DMS114 treated with DMSO at 0.1 percent for 48 hours (cell line): ENCODE measurements at regions not wholly inside any gene's neighbourhood (a gene's known extent, or its start where the extent isn't known, plus 50 kb on each side); places are given as distances from the start of the nearest gene placed in this dataset.
"Not testable (repeated sequence)": the region's sequence is repeated elsewhere in the genome, so short reads cannot be mapped to it uniquely, and the experiment has no call there.

Experiments
- DNase-seq: peaks from one replicate; lab custom pipeline; 2025; ENCODE audit not compliant: unreplicated experiment; lab: John Stamatoyannopoulos, UW

GRCh38 chr15:35286721-35287120, 201.6 kb upstream of the NANOGP8 start:
- DNase-seq = no peak

DNA sequence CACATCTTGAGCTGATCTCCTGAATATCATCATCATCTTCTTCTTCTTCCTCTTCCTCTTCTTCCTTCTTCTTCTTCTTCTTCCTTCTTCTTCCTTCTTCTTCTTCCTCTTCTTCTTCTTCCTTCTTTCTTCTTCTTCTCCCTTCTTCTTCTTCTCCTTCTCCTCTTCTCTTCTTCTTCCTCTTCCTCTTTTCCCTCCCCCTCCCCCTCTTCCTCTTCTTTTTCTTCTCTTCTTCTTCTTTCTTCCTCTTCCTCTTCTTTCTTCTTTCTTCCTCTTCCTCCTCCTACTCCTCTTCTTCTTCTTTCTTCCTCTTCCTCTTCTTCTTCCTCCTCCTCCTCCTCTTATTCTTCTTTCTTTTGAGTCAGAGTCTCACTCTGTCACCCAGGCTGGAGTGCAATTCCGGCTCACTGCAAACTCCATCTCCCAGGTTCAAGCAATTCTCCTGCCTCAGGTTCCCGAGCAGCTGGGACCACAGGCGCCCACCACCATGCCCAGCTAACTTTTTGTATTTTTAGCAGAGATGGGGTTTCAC, 197.9 kb upstream of the NANOGP8 start:
- DNase-seq = no peak

DNA sequence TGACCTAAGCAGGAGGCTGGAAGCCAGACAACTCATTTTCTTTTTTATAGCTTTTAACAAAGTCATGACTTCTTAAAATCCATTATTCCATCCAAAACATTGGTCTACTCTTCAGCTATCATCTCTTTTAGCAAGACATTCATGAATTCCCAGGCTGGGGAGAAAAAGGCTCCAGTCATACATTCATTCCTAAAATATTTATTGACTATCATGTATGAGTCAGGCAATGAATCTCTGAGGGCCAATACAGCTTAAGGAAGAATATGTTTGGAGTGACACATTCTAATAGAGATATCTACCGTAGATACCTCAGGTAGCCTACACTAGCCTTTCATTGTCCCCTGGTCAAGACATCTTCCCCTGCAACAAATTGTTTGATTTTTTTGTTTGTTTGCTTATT, 196.4 kb upstream of the NANOGP8 start:
- no peak for DNase-seq

GRCh38 chr15:35279811-35280210, 194.7 kb upstream of the NANOGP8 start:
- no peak for DNase-seq

- DNase-seq = no peak
Observed at GRCh38 chr15:35271371-35272043, 186.4 kb upstream of the NANOGP8 start.

DNA sequence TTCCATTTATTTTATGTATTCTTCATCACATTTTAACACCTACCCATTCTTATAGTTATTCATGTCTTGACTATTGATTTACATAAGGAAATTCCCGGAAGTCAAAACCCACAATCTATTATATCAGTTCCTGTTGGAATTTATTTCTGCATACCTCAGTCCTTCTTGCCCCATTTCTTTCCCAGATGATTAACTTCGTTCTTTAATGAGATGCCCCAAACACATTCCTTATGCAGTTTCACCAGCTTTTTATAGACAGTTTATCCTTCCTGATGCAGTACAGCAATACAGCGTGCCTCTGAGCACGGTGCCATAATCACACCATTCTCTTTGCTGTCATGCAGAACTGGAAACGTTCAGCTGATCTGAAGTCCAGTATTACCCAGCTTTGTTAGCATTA, 175.8 kb upstream of the NANOGP8 start:
- DNase-seq = no peak

DNA sequence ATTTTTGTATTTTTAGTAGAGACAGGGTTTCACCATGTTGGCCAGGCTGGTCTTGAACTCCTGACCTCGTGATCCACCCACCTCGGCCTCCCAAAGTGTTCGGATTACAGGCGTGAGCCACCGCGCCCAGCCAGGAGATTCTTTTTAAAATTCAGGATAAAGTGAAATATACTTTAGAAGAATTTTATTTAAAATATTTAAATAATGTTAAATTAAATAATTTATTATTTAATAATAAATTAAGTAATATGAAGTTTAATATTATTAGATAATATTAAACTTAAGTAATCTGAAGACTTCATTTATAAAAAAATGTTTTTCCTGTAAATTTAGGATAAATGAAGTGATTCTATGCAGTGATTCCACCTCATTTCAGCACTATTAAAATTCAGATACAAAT, 175.2 kb upstream of the NANOGP8 start:
- DNase-seq = not testable (repeated sequence)

- DNase-seq = no peak
Observed at GRCh38 chr15:35256551-35256950, 171.5 kb upstream of the NANOGP8 start.

DNA sequence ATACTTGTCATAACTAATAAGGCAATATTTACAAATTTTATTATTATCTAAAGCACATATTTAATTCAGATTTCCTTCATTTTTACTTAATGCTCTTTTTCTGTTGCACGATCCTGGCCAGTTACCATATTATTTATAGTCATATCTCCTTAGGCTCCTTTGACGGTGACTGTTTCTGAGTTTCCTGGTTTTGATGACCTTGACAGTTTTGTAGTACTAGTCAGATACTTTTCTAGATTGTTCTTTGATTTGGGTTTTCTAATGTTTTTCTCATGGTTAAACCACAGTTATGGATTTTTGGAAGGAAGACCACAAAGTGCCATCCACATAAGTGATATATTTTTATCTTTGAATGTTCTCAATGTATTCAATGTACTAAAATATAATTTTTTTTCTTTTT, 171.0 kb upstream of the NANOGP8 start:
- DNase-seq = no peak

GRCh38 chr15:35254908-35255307, 169.8 kb upstream of the NANOGP8 start:
- DNase-seq = not testable (repeated sequence)

GRCh38 chr15:35254062-35254461, 169.0 kb upstream of the NANOGP8 start:
- DNase-seq = no peak

- no peak for DNase-seq
Observed at GRCh38 chr15:35252351-35252865, 167.3 kb upstream of the NANOGP8 start.

- DNase-seq = no peak
Observed at GRCh38 chr15:35247150-35247549, 162.1 kb upstream of the NANOGP8 start.

- DNase-seq = no peak
Observed at GRCh38 chr15:35246451-35246850, 161.4 kb upstream of the NANOGP8 start.

- not testable (repeated sequence) for DNase-seq
Observed at GRCh38 chr15:35245681-35246080, 160.6 kb upstream of the NANOGP8 start.

DNA sequence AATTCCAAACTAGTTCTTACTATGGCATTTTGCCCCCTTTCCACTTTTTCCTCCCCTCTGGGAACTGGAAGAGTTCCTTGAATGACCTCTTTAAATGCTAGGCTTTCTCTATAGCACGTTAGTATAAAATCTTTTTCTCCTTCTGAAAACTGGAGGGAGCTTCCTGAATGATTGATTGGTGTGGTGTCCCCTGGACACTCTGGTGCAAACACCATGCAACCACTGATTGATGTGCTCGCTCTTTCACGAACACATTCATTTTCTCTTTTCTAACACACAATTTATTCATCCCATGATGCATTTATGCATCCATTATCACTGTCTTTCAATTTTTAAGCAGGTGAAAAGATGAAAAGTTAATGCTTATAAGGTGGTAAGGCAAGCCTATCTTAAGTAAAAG, 159.1 kb upstream of the NANOGP8 start:
- no peak for DNase-seq

GRCh38 chr15:35243758-35244157, 158.7 kb upstream of the NANOGP8 start:
- DNase-seq = no peak

GRCh38 chr15:35239693-35240092, 154.6 kb upstream of the NANOGP8 start:
- not testable (repeated sequence) for DNase-seq

GRCh38 chr15:35238448-35238847, 153.4 kb upstream of the NANOGP8 start:
- DNase-seq = not testable (repeated sequence)

GRCh38 chr15:35229085-35229484, 144.0 kb upstream of the NANOGP8 start:
- no peak for DNase-seq

DNA sequence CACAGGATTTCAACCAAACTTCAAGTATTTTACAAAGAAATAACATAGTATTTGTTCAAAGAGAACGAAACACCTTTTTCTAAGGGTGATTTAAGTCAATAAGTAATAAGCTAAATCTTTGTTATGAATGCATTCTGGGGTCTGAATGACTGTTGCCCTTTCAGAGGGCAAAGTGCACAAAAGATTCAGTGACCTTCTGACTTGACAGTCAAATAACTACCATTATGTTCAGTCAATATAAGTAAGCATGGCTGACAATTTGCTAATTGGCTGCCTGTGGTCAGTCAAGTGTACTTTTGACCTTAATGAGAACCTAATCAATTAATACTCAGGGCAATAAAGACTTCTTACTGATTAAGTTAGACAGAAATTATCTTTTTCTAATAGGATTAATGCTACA, 133.1 kb upstream of the NANOGP8 start:
- no peak for DNase-seq

DNA sequence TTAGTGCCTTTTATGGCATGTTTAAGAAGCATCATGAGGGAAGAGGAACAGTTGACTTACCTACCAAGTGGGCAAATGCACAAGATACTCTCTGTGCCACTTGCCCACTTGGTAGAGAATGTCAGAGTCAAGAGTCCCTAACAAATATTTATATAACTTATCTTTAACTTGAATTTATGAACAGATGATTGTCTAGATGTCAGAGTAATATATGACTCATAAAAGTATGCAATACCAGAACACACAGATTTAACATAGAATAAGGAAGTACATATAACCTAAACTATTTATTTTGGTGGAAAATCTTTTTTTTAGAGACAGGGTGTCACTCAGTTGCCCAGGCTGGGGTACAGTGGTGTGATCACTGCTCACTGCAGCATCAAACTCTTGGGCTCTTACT, 130.0 kb upstream of the NANOGP8 start:
- DNase-seq = no peak
